OCI-LY3 (cell line): ENCODE measurements at regions not wholly inside any gene's neighbourhood (a gene's known extent, or its start where the extent isn't known, plus 50 kb on each side); places are given as distances from the start of the nearest gene placed in this dataset.

ENCODE experiments used
- EZH2phosphoT487 ChIP-seq: fragments of 200-600 bp; shearing (Covaris generic); IDR thresholded peaks from 2 replicates; pipeline ENCODE4 v1.6.1; 2018; ENCODE audit warnings: antibody characterized with exemption, mixed run types, low read depth
- TF ChIP-seq, protein P1 (sequence below): fragments of 200-600, 300-600 bp; sonication (generic); IDR thresholded peaks from 2 replicates; pipeline ENCODE4 v1.5.1; 2014; ENCODE audit warnings: antibody characterized with exemption, low read length, low read depth

DNA sequence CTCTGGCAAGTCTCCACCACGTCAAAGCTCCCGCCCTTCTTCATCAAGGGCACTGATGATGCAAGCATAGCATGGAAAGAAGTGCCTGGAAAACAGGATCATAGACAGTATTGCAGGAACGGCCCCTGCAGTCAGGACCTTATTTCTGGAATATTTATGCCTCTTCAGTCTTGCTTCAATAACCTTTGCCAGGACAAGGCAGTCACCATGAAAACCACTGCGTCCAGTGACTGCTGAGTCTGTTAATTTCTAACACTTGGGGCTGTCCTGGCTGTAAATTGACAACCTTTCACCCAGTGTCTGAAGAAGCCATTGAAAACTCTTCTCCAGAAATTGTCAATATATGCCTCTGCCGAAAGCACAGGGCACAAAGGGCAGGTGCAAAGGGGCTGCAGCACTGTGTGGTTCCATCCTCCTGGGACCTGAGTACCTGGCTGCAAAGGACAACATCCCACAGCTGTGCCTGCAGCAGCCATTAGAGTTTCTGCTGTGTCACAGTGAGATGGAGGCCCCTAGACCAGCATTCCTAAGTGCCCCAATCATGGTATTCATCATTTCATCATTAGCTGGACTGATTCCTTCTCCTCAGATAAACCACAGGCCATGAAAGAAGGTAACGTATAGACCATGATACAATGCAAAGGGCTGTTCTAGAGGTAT lies 819.6 kb downstream of the RNF144A start:
- TF ChIP-seq, protein P1, sequence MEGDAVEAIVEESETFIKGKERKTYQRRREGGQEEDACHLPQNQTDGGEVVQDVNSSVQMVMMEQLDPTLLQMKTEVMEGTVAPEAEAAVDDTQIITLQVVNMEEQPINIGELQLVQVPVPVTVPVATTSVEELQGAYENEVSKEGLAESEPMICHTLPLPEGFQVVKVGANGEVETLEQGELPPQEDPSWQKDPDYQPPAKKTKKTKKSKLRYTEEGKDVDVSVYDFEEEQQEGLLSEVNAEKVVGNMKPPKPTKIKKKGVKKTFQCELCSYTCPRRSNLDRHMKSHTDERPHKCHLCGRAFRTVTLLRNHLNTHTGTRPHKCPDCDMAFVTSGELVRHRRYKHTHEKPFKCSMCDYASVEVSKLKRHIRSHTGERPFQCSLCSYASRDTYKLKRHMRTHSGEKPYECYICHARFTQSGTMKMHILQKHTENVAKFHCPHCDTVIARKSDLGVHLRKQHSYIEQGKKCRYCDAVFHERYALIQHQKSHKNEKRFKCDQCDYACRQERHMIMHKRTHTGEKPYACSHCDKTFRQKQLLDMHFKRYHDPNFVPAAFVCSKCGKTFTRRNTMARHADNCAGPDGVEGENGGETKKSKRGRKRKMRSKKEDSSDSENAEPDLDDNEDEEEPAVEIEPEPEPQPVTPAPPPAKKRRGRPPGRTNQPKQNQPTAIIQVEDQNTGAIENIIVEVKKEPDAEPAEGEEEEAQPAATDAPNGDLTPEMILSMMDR, result no peak
- no peak for TF ChIP-seq EZH2phosphoT487
